ENCODE measurements at regions not wholly inside any gene's neighbourhood (a gene's known extent, or its start where the extent isn't known, plus 50 kb on each side); places are given as distances from the start of the nearest gene placed in this dataset.
"Not testable (repeated sequence)": the region's sequence is repeated elsewhere in the genome, so short reads cannot be mapped to it uniquely, and the experiment has no call there.

GRCh38 chr2:156254637-156255067 is 77.9 kb downstream of the NR4A2 start:
- not testable (repeated sequence) for H3K9ac ChIP-seq, H3K36me3 ChIP-seq, H3K27me3 ChIP-seq, H3K27ac ChIP-seq, H4K20me1 ChIP-seq, H3K4me3 ChIP-seq, H3K4me2 ChIP-seq, H3K9me3 ChIP-seq, H3K4me1 ChIP-seq

DNA sequence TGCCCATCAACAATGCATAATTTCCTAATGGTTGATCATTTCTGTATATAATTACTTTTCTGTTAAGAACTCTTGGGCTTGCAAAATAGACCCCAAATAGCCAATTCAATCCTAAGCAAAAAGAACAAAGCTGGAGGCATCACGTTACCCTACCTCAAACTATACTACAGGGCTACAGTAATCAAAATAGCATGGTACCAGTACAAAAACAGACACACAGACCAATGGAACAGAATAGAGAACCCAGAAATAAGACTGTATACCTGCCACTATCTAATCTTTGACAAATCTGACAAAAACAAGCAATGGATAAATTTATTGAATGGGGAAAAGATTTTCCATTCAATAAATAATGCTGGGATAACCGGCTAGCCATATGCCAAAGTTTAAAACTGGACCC is 78.8 kb downstream of the NR4A2 start:
- H4K20me1 ChIP-seq = no peaks in the 10 kb centered on the region
- no peak overlapping the region for H3K4me2 ChIP-seq
- H3K9ac ChIP-seq = no peak overlapping the region
- no peaks in the 10 kb centered on the region for H3K9me3 ChIP-seq
- no peak overlapping the region for H3K27ac ChIP-seq
- no peaks in the 10 kb centered on the region for H3K36me3 ChIP-seq
- no peaks in the 10 kb centered on the region for H3K4me1 ChIP-seq
- no peak for TF ChIP-seq Cebpa-rat (IDR thresholded peaks at IDR 0.05)
- H3K27me3 ChIP-seq = no peaks in the 10 kb centered on the region
- no peak overlapping the region for H3K4me3 ChIP-seq

DNA sequence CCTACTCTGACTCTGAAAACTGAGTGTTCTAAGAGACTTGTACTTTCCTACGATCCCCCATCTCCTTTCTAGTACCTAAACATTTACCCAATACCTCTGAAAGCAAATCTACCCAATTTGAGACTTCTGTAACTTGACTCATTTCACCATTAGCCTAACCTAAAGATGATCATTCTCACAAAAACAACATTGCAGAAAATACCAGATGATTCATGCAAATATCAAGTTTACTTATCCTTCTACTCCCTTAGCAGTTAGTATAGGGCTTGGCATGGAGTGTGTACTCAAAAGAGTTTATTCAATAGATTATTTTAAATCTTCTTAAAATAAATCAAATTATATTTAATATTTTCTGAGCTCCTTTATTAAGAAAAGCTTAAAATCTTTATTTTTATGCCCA is 89.6 kb downstream of the NR4A2 start:
- H3K27ac ChIP-seq = no peak overlapping the region
- no peak overlapping the region for H3K9ac ChIP-seq
- H3K4me3 ChIP-seq = no peak overlapping the region
- H3K27me3 ChIP-seq = no peaks in the 10 kb centered on the region
- H3K4me2 ChIP-seq = no peak overlapping the region
- no peaks in the 10 kb centered on the region for H3K4me1 ChIP-seq
- no peaks in the 10 kb centered on the region for H4K20me1 ChIP-seq
- no peak for TF ChIP-seq Cebpa-rat (IDR thresholded peaks at IDR 0.05)
- H3K9me3 ChIP-seq = no peaks in the 10 kb centered on the region
- no peaks in the 10 kb centered on the region for H3K36me3 ChIP-seq

GRCh38 chr2:156237558-156237957 is 95.0 kb downstream of the NR4A2 start:
- no peaks in the 10 kb centered on the region for H3K4me1 ChIP-seq
- no peak overlapping the region for H3K27ac ChIP-seq
- no peaks in the 10 kb centered on the region for H3K9me3 ChIP-seq
- no peak overlapping the region for H3K4me2 ChIP-seq
- H4K20me1 ChIP-seq = no peaks in the 10 kb centered on the region
- TF ChIP-seq Cebpa-rat (IDR thresholded peaks at IDR 0.05) = no peak
- no peaks in the 10 kb centered on the region for H3K27me3 ChIP-seq
- H3K9ac ChIP-seq = no peak overlapping the region
- no peaks in the 10 kb centered on the region for H3K36me3 ChIP-seq
- H3K4me3 ChIP-seq = no peak overlapping the region

- H3K4me2 ChIP-seq = peak overlapping the region; percentile 47
- H3K27me3 ChIP-seq = no peaks in the 10 kb centered on the region
- no peak overlapping the region for H3K27ac ChIP-seq
- H3K4me1 ChIP-seq = peaks cover 7% of the 10 kb centered on the region
- no peak for TF ChIP-seq Cebpa-rat (IDR thresholded peaks at IDR 0.05)
- no peak overlapping the region for H3K4me3 ChIP-seq
- H3K36me3 ChIP-seq = no peaks in the 10 kb centered on the region
- H3K9me3 ChIP-seq = peaks cover 12% of the 10 kb centered on the region
- H4K20me1 ChIP-seq = no peaks in the 10 kb centered on the region
- no peak overlapping the region for H3K9ac ChIP-seq
Observed at GRCh38 chr2:156229724-156230362, 102.7 kb downstream of the NR4A2 start.

- H4K20me1 ChIP-seq, H3K9me3 ChIP-seq, H3K4me3 ChIP-seq, H3K27ac ChIP-seq, H3K9ac ChIP-seq, H3K36me3 ChIP-seq, H3K27me3 ChIP-seq, H3K4me1 ChIP-seq, H3K4me2 ChIP-seq: not testable (repeated sequence)
Observed at GRCh38 chr2:156223328-156223727, 109.2 kb downstream of the NR4A2 start.

DNA sequence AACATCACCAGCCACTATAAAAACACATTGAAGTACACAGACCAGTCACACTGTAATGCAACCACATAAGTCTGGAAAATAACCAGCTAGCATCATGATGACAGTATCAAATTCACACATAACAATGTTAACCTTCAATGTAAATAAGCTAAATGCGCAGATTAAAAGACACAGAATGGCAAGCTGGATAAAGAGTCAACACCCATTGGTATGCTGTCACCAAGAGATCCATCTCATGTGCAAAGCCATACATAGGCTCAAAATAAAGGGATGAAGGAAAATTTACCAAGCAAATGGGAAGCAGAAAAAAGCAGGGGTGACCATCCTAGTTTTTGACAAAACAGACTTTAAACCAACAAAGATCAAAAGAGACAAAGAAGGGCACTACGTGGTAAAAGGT is 110.8 kb downstream of the NR4A2 start:
- no peaks in the 10 kb centered on the region for H4K20me1 ChIP-seq
- no peaks in the 10 kb centered on the region for H3K36me3 ChIP-seq
- H3K27me3 ChIP-seq = no peaks in the 10 kb centered on the region
- no peak overlapping the region for H3K4me3 ChIP-seq
- TF ChIP-seq Cebpa-rat (IDR thresholded peaks at IDR 0.05) = no peak
- no peaks in the 10 kb centered on the region for H3K4me1 ChIP-seq
- no peak overlapping the region for H3K27ac ChIP-seq
- peaks cover 9% of the 10 kb centered on the region for H3K9me3 ChIP-seq
- H3K9ac ChIP-seq = no peak overlapping the region
- no peak overlapping the region for H3K4me2 ChIP-seq

- H3K4me3 ChIP-seq = no peak overlapping the region
- no peaks in the 10 kb centered on the region for H3K36me3 ChIP-seq
- H3K4me1 ChIP-seq = no peaks in the 10 kb centered on the region
- H3K9ac ChIP-seq = no peak overlapping the region
- TF ChIP-seq Cebpa-rat (IDR thresholded peaks at IDR 0.05) = no peak
- peaks cover 9% of the 10 kb centered on the region for H3K9me3 ChIP-seq
- H3K27ac ChIP-seq = no peak overlapping the region
- no peak overlapping the region for H3K4me2 ChIP-seq
- H4K20me1 ChIP-seq = no peaks in the 10 kb centered on the region
- H3K27me3 ChIP-seq = no peaks in the 10 kb centered on the region
Observed at GRCh38 chr2:156219491-156220100, 112.9 kb downstream of the NR4A2 start.

GRCh38 chr2:156215656-156216055 is 116.9 kb downstream of the NR4A2 start:
- Histone ChIP-seq H3K9me3 (no peaks in the 10 kb centered on the region), H3K4me1 (no peaks in the 10 kb centered on the region), H3K27me3 (no peaks in the 10 kb centered on the region), H3K4me2 (no peak overlapping the region), H4K20me1 (no peaks in the 10 kb centered on the region), H3K36me3 (no peaks in the 10 kb centered on the region), H3K27ac (no peak overlapping the region), H3K4me3 (no peak overlapping the region), H3K9ac (no peak overlapping the region)
- TF ChIP-seq Cebpa-rat (IDR thresholded peaks at IDR 0.05) = no peak

DNA sequence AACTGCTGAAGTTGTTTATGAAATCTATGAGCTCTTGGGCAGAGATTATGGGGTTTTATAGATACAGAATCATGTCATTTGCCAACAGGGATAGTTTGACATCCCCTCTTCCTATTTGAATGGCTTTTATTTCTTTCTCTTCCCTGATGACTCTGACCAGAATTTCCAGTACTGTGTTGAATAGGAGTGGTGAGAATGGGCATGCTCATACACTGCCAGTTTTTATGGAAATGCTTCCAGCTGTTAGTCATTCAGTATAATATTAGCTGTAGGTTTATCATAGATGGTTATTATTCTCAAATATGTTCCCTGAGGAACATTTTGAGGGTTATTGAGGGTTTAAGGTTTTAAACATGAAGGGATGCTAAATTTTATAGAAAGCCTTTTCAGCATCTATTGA is 121.2 kb downstream of the NR4A2 start:
- Histone ChIP-seq H3K9me3 (no peaks in the 10 kb centered on the region), H3K4me2 (no peak overlapping the region), H3K4me3 (no peak overlapping the region), H3K27me3 (no peaks in the 10 kb centered on the region), H3K27ac (no peak overlapping the region), H4K20me1 (no peaks in the 10 kb centered on the region), H3K4me1 (no peaks in the 10 kb centered on the region), H3K9ac (no peak overlapping the region), H3K36me3 (no peaks in the 10 kb centered on the region)
- no peak for TF ChIP-seq Cebpa-rat (IDR thresholded peaks at IDR 0.05)

DNA sequence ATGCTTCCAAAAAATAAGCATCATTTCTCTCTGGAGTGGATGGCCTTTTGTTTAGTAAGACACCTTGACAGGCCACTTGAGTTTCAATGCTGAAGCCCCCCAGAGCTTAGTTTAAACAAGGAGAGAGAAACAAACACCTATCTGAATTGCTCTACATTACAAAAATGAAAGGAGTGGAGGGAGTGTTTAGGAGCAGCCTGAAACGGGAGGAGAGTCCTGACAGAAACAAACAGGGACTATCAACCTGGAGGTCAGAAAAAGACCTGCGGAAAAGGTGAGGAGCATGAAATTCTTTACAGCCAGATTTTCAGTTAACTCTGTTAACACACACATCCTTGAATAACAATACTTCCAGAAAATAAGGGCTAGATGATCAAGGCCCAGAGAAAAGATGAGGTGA is 126.2 kb downstream of the NR4A2 start:
- no peak for TF ChIP-seq Cebpa-rat (IDR thresholded peaks at IDR 0.05)
- Histone ChIP-seq H4K20me1 (no peaks in the 10 kb centered on the region), H3K36me3 (no peaks in the 10 kb centered on the region), H3K9ac (no peak overlapping the region), H3K4me1 (no peaks in the 10 kb centered on the region), H3K9me3 (no peaks in the 10 kb centered on the region), H3K4me2 (no peak overlapping the region), H3K27ac (no peak overlapping the region), H3K27me3 (no peaks in the 10 kb centered on the region), H3K4me3 (no peak overlapping the region)

Data from BLaER1 (cell line).